ENCODE measurements at regions not wholly inside any gene's neighbourhood (a gene's known extent, or its start where the extent isn't known, plus 50 kb on each side); places are given as distances from the start of the nearest gene placed in this dataset.

GRCh38 chr6:14211562-14211942 lies 94.0 kb downstream of the CD83 start:
- no peak for TF ChIP-seq POLR2AphosphoS5 (IDR thresholded peaks at IDR 0.05; ENCODE audit: low read depth, low read length)
- TF ChIP-seq TAF1 (IDR thresholded peaks at IDR 0.05; ENCODE audit: borderline replicate concordance, insufficient read depth, low read length): no peak
- TF ChIP-seq SIN3A (IDR thresholded peaks at IDR 0.05; ENCODE audit: borderline replicate concordance, insufficient read depth, low read length): no peak
- TF ChIP-seq, protein P1, sequence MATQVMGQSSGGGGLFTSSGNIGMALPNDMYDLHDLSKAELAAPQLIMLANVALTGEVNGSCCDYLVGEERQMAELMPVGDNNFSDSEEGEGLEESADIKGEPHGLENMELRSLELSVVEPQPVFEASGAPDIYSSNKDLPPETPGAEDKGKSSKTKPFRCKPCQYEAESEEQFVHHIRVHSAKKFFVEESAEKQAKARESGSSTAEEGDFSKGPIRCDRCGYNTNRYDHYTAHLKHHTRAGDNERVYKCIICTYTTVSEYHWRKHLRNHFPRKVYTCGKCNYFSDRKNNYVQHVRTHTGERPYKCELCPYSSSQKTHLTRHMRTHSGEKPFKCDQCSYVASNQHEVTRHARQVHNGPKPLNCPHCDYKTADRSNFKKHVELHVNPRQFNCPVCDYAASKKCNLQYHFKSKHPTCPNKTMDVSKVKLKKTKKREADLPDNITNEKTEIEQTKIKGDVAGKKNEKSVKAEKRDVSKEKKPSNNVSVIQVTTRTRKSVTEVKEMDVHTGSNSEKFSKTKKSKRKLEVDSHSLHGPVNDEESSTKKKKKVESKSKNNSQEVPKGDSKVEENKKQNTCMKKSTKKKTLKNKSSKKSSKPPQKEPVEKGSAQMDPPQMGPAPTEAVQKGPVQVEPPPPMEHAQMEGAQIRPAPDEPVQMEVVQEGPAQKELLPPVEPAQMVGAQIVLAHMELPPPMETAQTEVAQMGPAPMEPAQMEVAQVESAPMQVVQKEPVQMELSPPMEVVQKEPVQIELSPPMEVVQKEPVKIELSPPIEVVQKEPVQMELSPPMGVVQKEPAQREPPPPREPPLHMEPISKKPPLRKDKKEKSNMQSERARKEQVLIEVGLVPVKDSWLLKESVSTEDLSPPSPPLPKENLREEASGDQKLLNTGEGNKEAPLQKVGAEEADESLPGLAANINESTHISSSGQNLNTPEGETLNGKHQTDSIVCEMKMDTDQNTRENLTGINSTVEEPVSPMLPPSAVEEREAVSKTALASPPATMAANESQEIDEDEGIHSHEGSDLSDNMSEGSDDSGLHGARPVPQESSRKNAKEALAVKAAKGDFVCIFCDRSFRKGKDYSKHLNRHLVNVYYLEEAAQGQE (IDR thresholded peaks at IDR 0.05; ENCODE audit: insufficient read depth in 1 of 2, low read depth in 2 of 2, low read length in 2 of 2): no peak
